Gastrocnemius medialis (tissue), 4 donors: ENCODE measurements at regions not wholly inside any gene's neighbourhood (a gene's known extent, or its start where the extent isn't known, plus 50 kb on each side); places are given as distances from the start of the nearest gene placed in this dataset.

ENCODE experiments used
- ATAC-seq, 2 donors: fragments of 150-250 bp; one replicate each; pipeline ENCODE4 v1.9.1; 2016
- DNase-seq, 2 donors: peaks; one replicate each; pipeline ENCODE4 v3.0.0-alpha.2; 2019
- H3K27ac ChIP-seq, 4 donors: fragments of 200-600 bp; sonication (generic); 1 replicate in 1 of 4; 2 replicates in 3 of 4; pipeline ENCODE4 v1.5.1; 2016 to 2018; ENCODE audit warnings: mild to moderate bottlenecking in 2 of 4, moderate library complexity in 1 of 4
- H3K27me3 ChIP-seq, 3 donors: fragments of 200-600 bp; sonication (generic) in 2 of 3; 1 replicate in 1 of 3; 2 replicates in 2 of 3; pipeline versions ENCODE4 v1.5.1 to v1.6.0; 2016 to 2019; ENCODE audit warnings: mild to moderate bottlenecking in 1 of 3, moderate library complexity in 1 of 3
- H3K36me3 ChIP-seq, 2 donors: fragments of 200-600 bp; sonication (generic) in 1 of 2; one replicate each; pipeline ENCODE4 v1.5.1; 2017 to 2018
- H3K4me1 ChIP-seq, 2 donors: fragments of 200-600 bp; sonication (generic) in 1 of 2; one replicate each; pipeline ENCODE4 v1.5.1; 2016 to 2017; ENCODE audit warnings: mild to moderate bottlenecking in 2 of 2
- H3K4me3 ChIP-seq, 4 donors: fragments of 200-600 bp; sonication (generic) in 3 of 4; 1 replicate in 1 of 4; 2 replicates in 3 of 4; pipeline ENCODE4 v1.5.1; 2016 to 2019; ENCODE audit warnings: mild to moderate bottlenecking in 2 of 4
- H3K9me3 ChIP-seq, 3 donors: fragments of 200-600 bp; sonication (generic) in 2 of 3; 1 replicate in 1 of 3; 2 replicates in 2 of 3; pipeline ENCODE4 v1.5.1; 2016 to 2019
- CTCF ChIP-seq, 5 experiments: fragments of 450-650 bp in 3 of 5; fragments of 200-600 bp in 2 of 5; sonication (generic) in 2 of 5; IDR thresholded peaks in 4 of 5; conservative IDR thresholded peaks in 1 of 5; 1 replicate in 4 of 5; 2 replicates in 1 of 5; pipeline ENCODE4 v1.5.1; 2016 to 2019; ENCODE audit warnings: antibody characterized with exemption in 5 of 5, mild to moderate bottlenecking in 3 of 5, moderate library complexity in 3 of 5
- POLR2A ChIP-seq, 2 donors: fragments of 450-650 bp; IDR thresholded peaks; one replicate each; pipeline ENCODE4 v1.6.1; 2017; ENCODE audit warnings: antibody characterized with exemption in 2 of 2, mild to moderate bottlenecking in 2 of 2, moderate library complexity in 2 of 2
- in situ Hi-C, 4 donors: fragments of 200-750 bp; cut with MboI; loops; one replicate each; pipeline versions ENCODE4 v1.15.0 to v1.8.0; 2017; ENCODE audit warnings: low sequenced_read_pairs in 4 of 4
- intact Hi-C: fragments of 100-400 bp; cut with DNase I; formaldehyde crosslinking; loops from one replicate; pipeline ENCODE4 v1.15.1; 2023; ENCODE audit warnings: low total_unique reads

DNA sequence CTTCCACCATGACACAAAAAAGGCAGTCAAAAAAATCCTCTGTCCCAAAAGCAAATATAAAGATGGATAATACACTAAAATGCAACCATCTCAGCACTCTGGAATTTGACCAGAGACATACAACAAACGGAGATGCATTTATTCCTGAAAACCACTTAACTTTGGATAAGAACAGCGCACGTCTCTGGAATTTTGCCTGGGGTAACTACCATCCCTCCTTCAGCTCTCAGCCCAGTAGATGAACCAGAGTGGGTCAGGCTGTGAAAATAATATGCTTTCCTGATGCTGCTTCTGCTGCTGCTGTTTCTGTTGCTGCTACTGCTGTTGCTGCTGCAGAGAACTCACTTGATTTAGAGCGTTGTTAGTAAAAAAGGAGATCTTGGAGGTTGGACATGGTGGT, 133.8 kb upstream of the ACVR2A start:
- TF ChIP-seq POLR2A (IDR thresholded peaks at IDR 0.05) (no peak), CTCF (IDR thresholded peaks at IDR 0.05 in 4 of 5, conservative IDR thresholded peaks at IDR 0.05 in 1 of 5) (no peak)
- DNase-seq, result no peak
- intact Hi-C loops, result no loop called here
- Histone ChIP-seq H3K27me3 (no peaks in the 10 kb centered on the region), H3K4me1 (no peaks in the 10 kb centered on the region), H3K27ac (no peak overlapping the region), H3K9me3 (no peaks in the 10 kb centered on the region), H3K36me3 (no peaks in the 10 kb centered on the region), H3K4me3 (no peak overlapping the region)
- ATAC-seq, result no peak
- in situ Hi-C loops, result no loop called here

- no peak overlapping the region for H3K27ac ChIP-seq
- no peak for TF ChIP-seq CTCF (IDR thresholded peaks at IDR 0.05 in 4 of 5, conservative IDR thresholded peaks at IDR 0.05 in 1 of 5)
- TF ChIP-seq POLR2A (IDR thresholded peaks at IDR 0.05), result no peak
- H3K4me1 ChIP-seq, result no peaks in the 10 kb centered on the region
- no peaks in the 10 kb centered on the region for H3K27me3 ChIP-seq
- in situ Hi-C loops, result no loop called here
- intact Hi-C loops, result no loop called here
- no peaks in the 10 kb centered on the region for H3K9me3 ChIP-seq
- no peak overlapping the region for H3K4me3 ChIP-seq
- DNase-seq (no peak), ATAC-seq (no peak)
- H3K36me3 ChIP-seq, result no peaks in the 10 kb centered on the region
Observed at GRCh38 chr2:147709655-147710054, 135.2 kb upstream of the ACVR2A start.

GRCh38 chr2:147703171-147703570, 141.7 kb upstream of the ACVR2A start:
- TF ChIP-seq CTCF (IDR thresholded peaks at IDR 0.05 in 4 of 5, conservative IDR thresholded peaks at IDR 0.05 in 1 of 5) (no peak), POLR2A (IDR thresholded peaks at IDR 0.05) (no peak)
- DNase-seq, result no peak
- Histone ChIP-seq H3K27ac (no peak overlapping the region), H3K27me3 (no peaks in the 10 kb centered on the region), H3K36me3 (no peaks in the 10 kb centered on the region), H3K4me3 (no peak overlapping the region), H3K9me3 (no peaks in the 10 kb centered on the region), H3K4me1 (no peaks in the 10 kb centered on the region)
- intact Hi-C loops, result no loop called here
- in situ Hi-C loops, result no loop called here
- no peak for ATAC-seq

DNA sequence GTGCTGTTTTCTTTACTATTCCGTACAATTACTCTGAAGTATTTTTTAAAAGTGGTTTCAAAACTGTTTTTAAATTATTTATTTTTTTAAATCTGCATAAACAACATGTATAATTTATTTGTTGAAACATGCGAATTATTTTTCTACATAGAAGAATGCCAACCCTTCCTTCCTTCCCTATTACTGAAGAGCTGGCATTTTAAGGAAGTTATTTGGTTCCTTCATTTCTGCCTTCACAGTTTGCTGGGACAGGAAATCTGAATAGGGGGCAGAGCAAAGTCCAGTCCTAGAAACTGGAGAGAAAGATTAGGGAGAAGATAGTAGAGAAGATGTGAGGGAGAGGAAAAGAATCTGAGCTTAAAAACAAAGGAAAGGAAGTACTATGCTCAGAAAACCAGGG, 146.7 kb upstream of the ACVR2A start:
- no peaks in the 10 kb centered on the region for H3K9me3 ChIP-seq
- in situ Hi-C loops (no loop called here), intact Hi-C loops (no loop called here)

More for the DNA sequence above, 146.7 kb upstream of the ACVR2A start:
- Histone ChIP-seq H3K36me3 (no peaks in the 10 kb centered on the region), H3K27me3 (no peaks in the 10 kb centered on the region), H3K4me3 (no peak overlapping the region), H3K4me1 (no peaks in the 10 kb centered on the region), H3K27ac (no peak overlapping the region)
- no peak for TF ChIP-seq POLR2A (IDR thresholded peaks at IDR 0.05)
- TF ChIP-seq CTCF (IDR thresholded peaks at IDR 0.05 in 4 of 5, conservative IDR thresholded peaks at IDR 0.05 in 1 of 5), result no peak
- DNase-seq, result no peak
- ATAC-seq, result no peak
